Activated naive CD8-positive, alpha-beta T cell treated with anti-CD3 and anti-CD28 coated beads, Interleukin-2, amount 50 U/mL, for 24 hours (primary cell): ENCODE measurements at regions not wholly inside any gene's neighbourhood (a gene's known extent, or its start where the extent isn't known, plus 50 kb on each side); places are given as distances from the start of the nearest gene placed in this dataset.

ENCODE experiments used
- ATAC-seq: fragments of 150-1000 bp; cut with Tn5 transposase; one replicate; pipeline ENCODE4 v1.10.0; 2021
- DNase-seq: peaks from one replicate; pipeline ENCODE4 v3.0.0; 2021
- H3K27ac Mint-ChIP-seq: one replicate; pipeline ENCODE4 v1.8.0; 2021; ENCODE audit warnings: mild to moderate bottlenecking, mixed read lengths
- H3K27me3 Mint-ChIP-seq: one replicate; pipeline ENCODE4 v1.8.0; 2021; ENCODE audit warnings: mixed read lengths
- H3K36me3 Mint-ChIP-seq: one replicate; pipeline ENCODE4 v1.8.0; 2021; ENCODE audit warnings: low read depth, mixed read lengths
- H3K4me1 Mint-ChIP-seq: one replicate; pipeline ENCODE4 v1.8.0; 2021; ENCODE audit warnings: mixed read lengths
- H3K4me3 Mint-ChIP-seq: one replicate; pipeline ENCODE4 v1.8.0; 2021; ENCODE audit warnings: mild to moderate bottlenecking, moderate library complexity, mixed read lengths
- H3K9me3 Mint-ChIP-seq: one replicate; pipeline ENCODE4 v1.8.0; 2021; ENCODE audit warnings: mixed read lengths

DNA sequence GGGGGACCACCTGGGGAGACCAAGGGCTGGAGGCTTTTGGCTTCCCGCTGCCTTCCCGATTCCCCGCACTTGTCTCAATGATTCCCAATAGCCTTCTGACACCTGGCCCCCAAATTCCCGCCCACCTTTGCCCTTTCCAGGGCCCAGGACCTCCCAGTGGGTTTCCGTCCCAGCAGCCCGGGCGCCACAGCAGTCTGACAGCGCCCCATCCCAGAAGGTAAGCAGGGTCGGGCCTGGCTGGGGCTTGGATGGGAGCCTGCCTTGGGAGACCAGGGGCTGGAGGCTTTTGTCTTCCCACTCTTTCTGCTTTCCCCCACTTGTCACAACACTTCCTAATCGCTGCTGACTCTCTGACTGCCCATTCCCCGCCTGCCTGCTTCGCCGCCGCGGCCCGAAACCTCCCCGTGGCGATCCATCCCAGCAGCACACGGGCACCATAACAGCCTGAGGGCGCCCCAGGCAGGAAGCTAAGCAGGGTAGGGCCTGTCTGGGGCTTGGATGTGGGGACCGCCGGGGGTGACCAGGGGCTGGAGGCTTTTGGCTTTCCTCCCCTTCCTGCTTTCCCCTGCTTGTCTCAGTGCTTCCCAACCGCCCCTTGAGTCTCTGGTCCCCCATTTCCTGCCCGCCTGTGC, 2289.3 kb downstream of the TP53TG3F start:
- H3K27me3 Mint-ChIP-seq: no peaks in the 10 kb centered on the region
- H3K4me1 Mint-ChIP-seq: no peaks in the 10 kb centered on the region
- H3K36me3 Mint-ChIP-seq: no peaks in the 10 kb centered on the region
- no peak for ATAC-seq
- H3K9me3 Mint-ChIP-seq: peaks cover 14% of the 10 kb centered on the region
- H3K27ac Mint-ChIP-seq: no peak overlapping the region
- no peak overlapping the region for H3K4me3 Mint-ChIP-seq
- DNase-seq: no peak

- DNase-seq (no peak), ATAC-seq (no peak)
- H3K27me3 Mint-ChIP-seq: no peaks in the 10 kb centered on the region
- H3K4me3 Mint-ChIP-seq: no peak overlapping the region
- peaks cover 10% of the 10 kb centered on the region for H3K9me3 Mint-ChIP-seq
- no peaks in the 10 kb centered on the region for H3K36me3 Mint-ChIP-seq
- H3K4me1 Mint-ChIP-seq: no peaks in the 10 kb centered on the region
- no peak overlapping the region for H3K27ac Mint-ChIP-seq
Observed at GRCh38 chr16:35749253-35750141, 2290.1 kb downstream of the TP53TG3F start.

DNA sequence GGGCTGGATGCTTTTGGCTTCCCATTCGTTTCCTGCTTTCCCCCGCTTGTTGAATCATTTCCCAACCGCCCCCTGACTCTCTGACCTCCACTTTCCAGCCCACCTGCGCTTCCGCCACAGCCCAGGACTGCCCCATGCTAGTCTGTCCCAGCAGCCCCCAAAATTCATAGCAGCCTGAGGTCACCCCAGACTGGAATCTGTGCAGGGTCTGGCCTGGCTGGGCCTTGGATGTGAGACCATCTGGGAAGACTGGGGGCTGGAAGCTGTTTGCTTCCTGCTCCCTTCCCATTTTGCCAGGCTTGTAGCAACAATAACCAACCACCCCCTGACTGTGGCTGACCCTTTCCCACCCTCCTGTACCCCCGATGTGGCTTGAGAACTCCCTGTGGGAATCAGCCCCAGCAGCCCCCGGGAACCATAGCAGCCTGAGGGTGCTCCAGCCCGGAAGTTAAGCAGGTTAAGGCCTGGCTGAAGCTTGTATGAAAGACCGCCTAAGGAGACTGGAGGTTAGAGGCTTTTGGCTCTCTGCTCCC, 2290.8 kb downstream of the TP53TG3F start:
- no peaks in the 10 kb centered on the region for H3K4me1 Mint-ChIP-seq
- H3K4me3 Mint-ChIP-seq: no peak overlapping the region
- no peaks in the 10 kb centered on the region for H3K36me3 Mint-ChIP-seq
- DNase-seq (no peak), ATAC-seq (no peak)
- H3K27ac Mint-ChIP-seq: no peak overlapping the region
- no peaks in the 10 kb centered on the region for H3K27me3 Mint-ChIP-seq
- H3K9me3 Mint-ChIP-seq: peaks cover 5% of the 10 kb centered on the region

GRCh38 chr16:35750701-35751104, 2291.3 kb downstream of the TP53TG3F start:
- Mint-ChIP-seq H3K4me3 (no peak overlapping the region), H3K4me1 (no peaks in the 10 kb centered on the region), H3K27ac (no peak overlapping the region), H3K36me3 (no peaks in the 10 kb centered on the region), H3K9me3 (peaks cover 5% of the 10 kb centered on the region), H3K27me3 (no peaks in the 10 kb centered on the region)
- ATAC-seq (no peak), DNase-seq (no peak)

DNA sequence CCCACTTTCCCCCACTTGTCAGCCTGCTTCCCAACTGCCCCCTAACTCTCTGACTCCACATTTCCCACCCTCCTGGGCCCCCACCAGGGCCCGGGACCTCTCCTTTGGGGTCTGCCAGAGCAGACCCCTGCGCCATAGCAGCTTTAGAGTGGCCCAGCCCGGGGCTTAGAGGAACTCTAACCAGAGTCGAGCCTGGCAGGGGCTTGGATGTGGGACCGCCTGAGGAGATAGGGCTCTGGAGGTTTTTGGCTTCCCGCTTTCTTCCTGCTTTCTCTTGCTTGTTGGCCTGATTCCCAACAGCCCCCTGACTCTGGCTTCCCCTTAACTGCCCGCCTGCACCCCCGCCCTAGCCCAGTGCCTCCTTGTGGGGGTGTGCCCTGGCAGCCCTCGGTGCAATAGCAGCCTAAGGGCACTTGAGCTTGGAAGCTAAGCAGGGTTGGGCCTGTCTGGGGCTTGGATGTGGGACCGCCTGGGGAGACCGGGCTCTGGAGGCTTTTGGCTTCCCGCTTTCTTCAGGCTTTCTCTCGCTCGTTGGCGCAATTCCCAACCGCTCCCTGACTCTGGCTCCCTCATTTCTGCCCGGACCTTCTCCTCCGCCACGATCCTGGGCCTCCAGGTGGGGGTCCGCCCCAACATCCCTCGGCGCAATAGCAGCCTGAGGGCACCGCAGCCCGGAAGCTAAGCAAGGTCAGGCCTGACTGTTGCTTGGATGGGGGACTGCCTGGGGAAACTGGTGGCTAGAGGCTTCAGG, 2292.0 kb downstream of the TP53TG3F start:
- Mint-ChIP-seq H3K36me3 (no peaks in the 10 kb centered on the region), H3K9me3 (peaks cover 5% of the 10 kb centered on the region), H3K27ac (no peak overlapping the region), H3K4me1 (no peaks in the 10 kb centered on the region), H3K27me3 (no peaks in the 10 kb centered on the region), H3K4me3 (no peak overlapping the region)
- ATAC-seq: no peak
- DNase-seq: no peak

DNA sequence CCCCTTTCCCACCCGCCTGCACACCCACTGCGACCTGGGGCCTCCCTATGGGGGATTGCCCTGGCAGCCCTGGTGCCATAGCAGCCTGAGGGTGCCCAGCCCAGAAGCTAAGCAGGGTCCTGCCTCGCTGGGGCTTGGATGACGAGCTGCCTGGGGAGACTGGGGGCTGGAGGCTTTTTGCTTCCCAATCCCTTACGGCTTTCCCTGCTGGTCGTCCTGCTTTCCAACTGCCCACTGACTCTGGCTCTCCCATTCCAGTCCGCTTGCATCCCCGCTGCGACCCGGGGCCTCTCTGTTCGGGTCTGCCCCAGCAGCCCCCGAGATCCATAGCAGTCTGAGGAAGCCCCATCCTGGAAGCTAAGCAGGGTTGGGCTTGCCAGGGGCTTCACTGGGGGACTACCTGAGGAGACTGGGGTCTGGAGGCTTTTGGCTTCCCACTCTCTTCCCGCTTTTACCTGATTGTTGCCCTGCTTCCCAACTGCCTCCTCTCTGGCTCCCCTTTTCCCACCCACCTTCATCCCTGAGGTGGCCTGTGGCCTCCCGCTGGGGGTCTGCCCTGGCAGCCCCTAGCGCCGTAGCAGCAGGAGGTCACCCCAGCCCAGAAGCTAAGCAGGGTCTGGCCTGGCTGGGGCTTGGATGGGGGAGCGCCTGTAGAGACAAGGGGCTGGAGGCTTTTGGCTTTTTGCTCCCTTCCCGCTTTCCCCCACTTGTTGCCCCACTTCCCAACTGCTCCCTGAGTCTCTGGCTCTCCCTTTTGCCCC, 2292.8 kb downstream of the TP53TG3F start:
- no peak for ATAC-seq
- Mint-ChIP-seq H3K9me3 (peaks cover 5% of the 10 kb centered on the region), H3K27ac (no peak overlapping the region), H3K36me3 (no peaks in the 10 kb centered on the region), H3K27me3 (no peaks in the 10 kb centered on the region), H3K4me1 (no peaks in the 10 kb centered on the region), H3K4me3 (no peak overlapping the region)
- no peak for DNase-seq

GRCh38 chr16:35752773-35753558, 2293.6 kb downstream of the TP53TG3F start:
- peaks cover 5% of the 10 kb centered on the region for H3K9me3 Mint-ChIP-seq
- no peak overlapping the region for H3K27ac Mint-ChIP-seq
- ATAC-seq (no peak), DNase-seq (no peak)
- no peak overlapping the region for H3K4me3 Mint-ChIP-seq
- H3K36me3 Mint-ChIP-seq: no peaks in the 10 kb centered on the region
- no peaks in the 10 kb centered on the region for H3K4me1 Mint-ChIP-seq
- H3K27me3 Mint-ChIP-seq: no peaks in the 10 kb centered on the region

DNA sequence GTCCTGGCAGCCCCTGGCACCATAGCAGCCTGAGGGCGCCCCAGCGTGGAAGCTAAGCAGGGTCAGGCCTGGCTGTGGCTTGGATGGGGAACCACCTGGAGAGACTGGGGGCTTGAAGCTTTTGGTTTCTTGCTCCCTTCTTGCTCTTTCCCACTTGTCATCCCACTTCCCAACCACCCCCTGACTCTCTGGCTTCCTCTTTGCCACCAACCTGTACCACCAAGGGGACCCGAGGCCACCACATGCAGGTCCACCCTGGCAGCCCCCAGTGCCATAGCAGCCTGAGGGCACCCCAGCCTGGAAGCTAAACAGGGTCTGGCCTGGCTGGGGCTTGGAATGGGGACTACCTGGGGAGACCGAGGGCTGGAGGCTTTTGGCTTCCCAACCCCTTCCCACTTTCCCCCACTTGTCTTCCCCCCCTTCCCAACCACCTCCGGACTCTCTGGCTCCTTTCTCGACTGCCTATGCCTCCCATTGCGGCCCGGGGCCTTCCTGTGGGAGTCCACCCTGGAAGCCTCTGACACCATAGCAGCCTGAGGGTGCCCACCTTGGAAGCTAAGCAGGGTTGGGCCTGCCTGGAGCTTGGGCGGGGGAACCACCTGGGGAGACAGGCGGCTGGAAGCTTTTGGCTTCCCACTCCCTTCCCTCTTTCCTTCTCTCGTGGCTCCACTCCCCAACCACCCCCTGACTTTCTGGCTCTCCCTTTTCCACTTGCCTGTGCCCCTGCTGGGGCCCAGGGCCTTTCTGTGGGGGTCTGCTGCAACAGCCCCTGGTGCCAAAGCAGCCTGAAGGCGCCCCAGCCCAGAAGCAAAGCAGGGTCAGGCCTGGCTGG, 2294.4 kb downstream of the TP53TG3F start:
- Mint-ChIP-seq H3K4me1 (no peaks in the 10 kb centered on the region), H3K9me3 (peaks cover 5% of the 10 kb centered on the region), H3K36me3 (no peaks in the 10 kb centered on the region), H3K27me3 (no peaks in the 10 kb centered on the region), H3K4me3 (no peak overlapping the region), H3K27ac (no peak overlapping the region)
- no peak for DNase-seq
- no peak for ATAC-seq

DNA sequence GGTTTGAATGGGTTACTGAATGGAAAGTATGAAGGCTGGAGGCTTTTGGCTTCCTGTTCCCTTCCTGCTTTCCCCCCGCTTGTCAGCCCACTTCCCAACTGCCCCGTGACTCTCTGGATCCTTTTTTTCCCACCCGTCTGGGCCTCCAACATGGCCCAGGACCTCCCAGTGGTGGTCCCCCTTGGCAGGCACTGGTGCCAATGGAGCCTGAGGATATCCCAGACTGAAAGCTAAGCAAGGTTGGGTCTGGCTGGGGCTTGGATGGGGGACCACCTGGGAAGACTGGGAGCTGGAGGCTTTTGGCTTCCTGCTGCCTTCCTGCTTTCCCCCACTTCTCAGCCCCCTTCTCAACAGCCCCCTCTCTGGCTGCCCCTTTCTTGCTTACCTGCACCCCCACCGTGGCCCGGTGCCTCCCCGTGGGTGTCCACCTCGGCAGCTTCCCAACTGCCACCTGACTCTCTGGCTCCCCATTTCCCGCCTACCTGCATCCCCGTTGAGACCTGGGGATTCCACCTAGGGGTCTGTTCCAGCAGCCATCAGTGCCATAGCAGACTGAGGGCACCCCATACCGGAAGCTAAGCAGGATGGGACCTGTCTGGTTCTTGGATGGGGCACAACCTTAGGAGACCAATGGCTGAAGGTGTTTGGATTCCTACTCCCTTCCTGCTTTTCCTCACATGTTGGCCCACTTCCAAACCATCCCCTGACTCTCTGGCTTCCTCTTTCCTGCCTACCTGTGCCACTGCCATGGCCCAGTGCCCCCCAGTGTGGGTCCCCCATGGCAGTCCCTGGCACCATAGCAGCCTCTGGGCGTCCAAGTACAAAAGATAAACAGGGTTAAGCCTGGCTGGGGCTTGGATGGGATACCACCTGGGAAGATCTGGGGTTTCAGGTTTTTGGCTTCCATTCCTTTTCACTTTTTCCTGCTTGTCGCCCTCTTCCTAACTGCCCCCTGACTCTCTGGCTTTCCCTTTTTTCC, 2295.3 kb downstream of the TP53TG3F start:
- H3K27ac Mint-ChIP-seq: no peak overlapping the region
- no peaks in the 10 kb centered on the region for H3K27me3 Mint-ChIP-seq
- H3K9me3 Mint-ChIP-seq: peaks cover 5% of the 10 kb centered on the region
- H3K4me1 Mint-ChIP-seq: no peaks in the 10 kb centered on the region
- ATAC-seq (no peak), DNase-seq (no peak)
- H3K36me3 Mint-ChIP-seq: no peaks in the 10 kb centered on the region
- no peak overlapping the region for H3K4me3 Mint-ChIP-seq

DNA sequence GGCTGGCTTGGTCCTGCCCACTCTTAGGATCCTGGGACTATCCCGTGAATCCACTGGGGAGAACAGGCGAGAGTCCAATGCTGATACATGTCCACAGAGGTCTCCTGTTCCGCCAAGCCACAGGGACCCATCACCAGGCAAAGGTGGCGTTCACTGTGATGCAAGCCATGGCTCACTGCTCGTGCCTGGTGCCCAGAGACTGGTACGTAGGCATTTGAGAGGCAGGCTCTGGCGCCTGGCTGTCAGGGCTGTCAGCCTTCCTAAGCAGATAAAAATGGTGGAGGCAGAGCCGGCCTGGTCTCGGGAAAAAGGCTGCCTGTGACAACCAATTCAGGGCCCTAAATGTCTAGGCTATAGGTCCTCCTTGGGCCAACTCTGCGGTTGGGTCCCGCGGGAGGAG, 2329.0 kb downstream of the TP53TG3F start:
- Mint-ChIP-seq H3K36me3 (no peaks in the 10 kb centered on the region), H3K4me1 (no peaks in the 10 kb centered on the region), H3K27ac (no peak overlapping the region), H3K9me3 (peaks cover 19% of the 10 kb centered on the region), H3K27me3 (no peaks in the 10 kb centered on the region), H3K4me3 (no peak overlapping the region)
- ATAC-seq (no peak), DNase-seq (no peak)

- Mint-ChIP-seq H3K4me3 (no peak overlapping the region), H3K9me3 (peaks cover 13% of the 10 kb centered on the region), H3K36me3 (no peaks in the 10 kb centered on the region), H3K27ac (no peak overlapping the region), H3K4me1 (no peaks in the 10 kb centered on the region), H3K27me3 (no peaks in the 10 kb centered on the region)
- ATAC-seq (no peak), DNase-seq (no peak)
Observed at GRCh38 chr16:35792516-35793285, 2333.3 kb downstream of the TP53TG3F start.
